Nephron (organoid): ENCODE measurements at regions not wholly inside any gene's neighbourhood (a gene's known extent, or its start where the extent isn't known, plus 50 kb on each side); places are given as distances from the start of the nearest gene placed in this dataset.
"Not testable (repeated sequence)": the region's sequence is repeated elsewhere in the genome, so short reads cannot be mapped to it uniquely, and the experiment has no call there.

Experiments
- H3K27ac Mint-ChIP-seq, 3 experiments: 2 replicates each; pipeline ENCODE4 v1.8.0; 2020; ENCODE audit warnings: mixed read lengths in 3 of 3, mild to moderate bottlenecking in 2 of 3, moderate library complexity in 1 of 3
- H3K27me3 Mint-ChIP-seq: 2 replicates; pipeline ENCODE4 v1.8.0; 2021; ENCODE audit warnings: low read depth, mild to moderate bottlenecking, moderate library complexity, mixed read lengths
- H3K36me3 Mint-ChIP-seq: 2 replicates; pipeline ENCODE4 v1.8.0; 2020; ENCODE audit warnings: low read depth, mixed read lengths
- H3K4me1 Mint-ChIP-seq: 2 replicates; pipeline ENCODE4 v1.8.0; 2020; ENCODE audit warnings: mixed read lengths
- H3K4me3 Mint-ChIP-seq, 3 experiments: 2 replicates each; pipeline ENCODE4 v1.8.0; 2020; ENCODE audit warnings: mild to moderate bottlenecking in 3 of 3, mixed read lengths in 3 of 3, moderate library complexity in 2 of 3
- H3K9me3 Mint-ChIP-seq: 2 replicates; pipeline ENCODE4 v1.8.0; 2020; ENCODE audit warnings: mixed read lengths
- TF ChIP-seq, protein P1 (sequence below), 3 experiments: fragments of 200-600 bp; sonication (generic); IDR thresholded peaks; one replicate each; pipeline ENCODE4 v1.5.0; 2021; ENCODE audit warnings: antibody characterized with exemption in 3 of 3; ENCODE audit not compliant: unreplicated experiment in 3 of 3

DNA sequence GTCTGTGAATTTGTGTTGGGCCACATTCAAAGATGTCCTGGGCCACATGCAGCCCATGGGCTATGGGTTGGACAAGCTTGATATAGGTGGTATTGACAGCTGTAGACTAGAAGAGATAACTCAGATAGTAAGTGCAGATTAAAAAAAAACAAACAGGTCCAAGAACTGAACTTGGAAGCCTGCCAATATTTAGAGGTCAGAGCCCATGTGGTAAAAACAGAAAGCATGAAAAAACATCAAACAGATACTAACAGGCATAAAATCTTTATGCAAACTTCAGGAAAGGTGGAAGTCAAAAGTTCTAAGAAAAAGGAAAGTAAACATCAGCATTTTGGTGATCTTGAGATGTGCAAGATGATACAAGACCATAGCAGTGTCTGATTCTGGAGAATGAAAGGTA is 155.1 kb upstream of the NR4A3 start:
- no peaks in the 10 kb centered on the region for H3K9me3 Mint-ChIP-seq
- no peaks in the 10 kb centered on the region for H3K4me1 Mint-ChIP-seq
- H3K36me3 Mint-ChIP-seq, result no peaks in the 10 kb centered on the region
- TF ChIP-seq, protein P1, sequence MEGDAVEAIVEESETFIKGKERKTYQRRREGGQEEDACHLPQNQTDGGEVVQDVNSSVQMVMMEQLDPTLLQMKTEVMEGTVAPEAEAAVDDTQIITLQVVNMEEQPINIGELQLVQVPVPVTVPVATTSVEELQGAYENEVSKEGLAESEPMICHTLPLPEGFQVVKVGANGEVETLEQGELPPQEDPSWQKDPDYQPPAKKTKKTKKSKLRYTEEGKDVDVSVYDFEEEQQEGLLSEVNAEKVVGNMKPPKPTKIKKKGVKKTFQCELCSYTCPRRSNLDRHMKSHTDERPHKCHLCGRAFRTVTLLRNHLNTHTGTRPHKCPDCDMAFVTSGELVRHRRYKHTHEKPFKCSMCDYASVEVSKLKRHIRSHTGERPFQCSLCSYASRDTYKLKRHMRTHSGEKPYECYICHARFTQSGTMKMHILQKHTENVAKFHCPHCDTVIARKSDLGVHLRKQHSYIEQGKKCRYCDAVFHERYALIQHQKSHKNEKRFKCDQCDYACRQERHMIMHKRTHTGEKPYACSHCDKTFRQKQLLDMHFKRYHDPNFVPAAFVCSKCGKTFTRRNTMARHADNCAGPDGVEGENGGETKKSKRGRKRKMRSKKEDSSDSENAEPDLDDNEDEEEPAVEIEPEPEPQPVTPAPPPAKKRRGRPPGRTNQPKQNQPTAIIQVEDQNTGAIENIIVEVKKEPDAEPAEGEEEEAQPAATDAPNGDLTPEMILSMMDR (IDR thresholded peaks at IDR 0.05; ENCODE audit: unreplicated experiment in 3 of 3), result no peak
- H3K4me3 Mint-ChIP-seq, result no peak overlapping the region
- H3K27ac Mint-ChIP-seq, result no peak overlapping the region
- no peaks in the 10 kb centered on the region for H3K27me3 Mint-ChIP-seq

DNA sequence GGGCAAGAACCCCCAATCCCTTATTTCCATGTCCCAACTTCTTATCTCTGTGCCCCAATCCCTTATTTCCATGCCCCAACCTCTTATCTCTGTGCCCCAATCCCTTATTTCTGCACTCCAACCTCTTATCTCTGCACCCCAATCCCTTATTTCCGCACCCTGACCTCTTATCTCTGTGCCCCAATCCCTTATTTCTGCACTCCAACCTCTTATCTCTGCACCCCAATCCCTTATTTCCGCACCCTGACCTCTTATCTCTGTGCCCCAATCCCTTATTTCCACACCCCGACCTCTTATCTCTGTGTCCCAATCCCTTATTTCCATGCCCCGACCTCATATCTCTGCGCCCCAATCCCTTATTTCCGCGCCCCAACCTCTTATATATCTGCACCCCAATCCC is 150.8 kb upstream of the NR4A3 start:
- H3K4me1 Mint-ChIP-seq, H3K4me3 Mint-ChIP-seq, H3K36me3 Mint-ChIP-seq, H3K9me3 Mint-ChIP-seq, H3K27ac Mint-ChIP-seq, H3K27me3 Mint-ChIP-seq: not testable (repeated sequence)

DNA sequence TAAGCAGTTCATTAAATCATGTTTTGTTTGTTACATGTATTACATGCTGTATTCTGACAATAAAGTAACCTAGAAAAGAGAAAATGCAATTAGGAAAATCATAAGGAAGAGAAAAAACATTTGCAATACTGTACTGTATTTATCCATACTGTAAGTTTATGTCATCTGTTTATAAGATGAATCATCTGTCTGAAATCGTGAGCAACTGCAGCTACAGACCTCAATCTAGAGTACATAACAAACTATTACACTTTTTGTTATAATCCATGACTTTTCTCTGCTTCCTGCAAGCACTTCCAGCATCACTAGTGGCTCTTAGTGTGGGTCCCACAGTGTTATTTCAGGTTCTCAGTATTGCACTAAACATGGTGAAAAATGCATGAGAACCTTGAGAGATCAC is 144.4 kb upstream of the NR4A3 start:
- TF ChIP-seq, protein P1 (IDR thresholded peaks at IDR 0.05; ENCODE audit: unreplicated experiment in 3 of 3), result no peak

DNA sequence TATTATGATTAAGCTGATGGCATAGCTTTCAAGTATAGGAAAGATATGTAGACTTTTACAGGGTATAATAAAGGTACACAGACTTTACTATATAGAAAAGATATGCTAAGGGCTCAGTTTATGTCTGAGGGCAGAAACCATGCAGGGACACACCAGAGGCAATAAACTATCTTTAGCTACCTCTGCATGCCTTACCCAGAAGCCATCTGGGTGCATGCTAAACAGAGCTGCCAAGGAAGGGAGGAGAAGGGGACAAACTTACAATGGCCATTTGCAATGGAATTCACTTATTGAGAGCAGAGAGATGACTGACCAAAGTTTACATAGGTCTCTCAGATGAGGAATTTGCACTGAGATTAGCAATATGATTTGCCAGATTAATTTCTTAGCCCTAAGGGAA is 143.1 kb upstream of the NR4A3 start:
- H3K4me3 Mint-ChIP-seq, result no peak overlapping the region
- H3K27me3 Mint-ChIP-seq, result no peaks in the 10 kb centered on the region
- no peaks in the 10 kb centered on the region for H3K36me3 Mint-ChIP-seq
- peaks cover 12% of the 10 kb centered on the region for H3K9me3 Mint-ChIP-seq
- H3K27ac Mint-ChIP-seq, result no peak overlapping the region
- TF ChIP-seq, protein P1 (IDR thresholded peaks at IDR 0.05; ENCODE audit: unreplicated experiment in 3 of 3), result no peak
- no peaks in the 10 kb centered on the region for H3K4me1 Mint-ChIP-seq

More for the DNA sequence above, 144.4 kb upstream of the NR4A3 start:
- no peaks in the 10 kb centered on the region for H3K4me1 Mint-ChIP-seq
- no peak overlapping the region for H3K27ac Mint-ChIP-seq
- peaks cover 10% of the 10 kb centered on the region for H3K9me3 Mint-ChIP-seq
- no peaks in the 10 kb centered on the region for H3K36me3 Mint-ChIP-seq
- H3K27me3 Mint-ChIP-seq, result no peaks in the 10 kb centered on the region
- H3K4me3 Mint-ChIP-seq, result no peak overlapping the region

DNA sequence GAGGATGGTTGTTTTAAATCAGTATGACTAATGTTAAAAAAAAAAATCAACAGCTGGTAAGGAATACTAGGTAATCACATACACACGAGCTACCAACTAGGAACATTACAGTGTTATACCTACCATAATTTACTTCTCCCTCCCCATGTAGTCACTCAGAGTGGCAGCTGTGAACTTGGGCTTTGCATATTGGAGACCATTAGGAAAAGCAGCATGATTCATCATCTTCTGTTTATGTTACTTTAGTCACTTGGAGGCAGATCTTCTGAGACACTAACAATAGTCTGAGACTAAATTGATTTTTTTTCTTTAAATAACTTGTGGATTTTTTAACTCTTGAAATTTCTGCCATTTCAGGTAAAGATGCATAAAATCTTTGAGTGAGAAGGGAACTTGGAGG is 141.5 kb upstream of the NR4A3 start:
- Mint-ChIP-seq H3K4me3 (no peak overlapping the region), H3K27ac (no peak overlapping the region), H3K27me3 (no peaks in the 10 kb centered on the region), H3K4me1 (no peaks in the 10 kb centered on the region), H3K9me3 (peaks cover 12% of the 10 kb centered on the region), H3K36me3 (no peaks in the 10 kb centered on the region)
- TF ChIP-seq, protein P1 (IDR thresholded peaks at IDR 0.05; ENCODE audit: unreplicated experiment in 3 of 3), result no peak

DNA sequence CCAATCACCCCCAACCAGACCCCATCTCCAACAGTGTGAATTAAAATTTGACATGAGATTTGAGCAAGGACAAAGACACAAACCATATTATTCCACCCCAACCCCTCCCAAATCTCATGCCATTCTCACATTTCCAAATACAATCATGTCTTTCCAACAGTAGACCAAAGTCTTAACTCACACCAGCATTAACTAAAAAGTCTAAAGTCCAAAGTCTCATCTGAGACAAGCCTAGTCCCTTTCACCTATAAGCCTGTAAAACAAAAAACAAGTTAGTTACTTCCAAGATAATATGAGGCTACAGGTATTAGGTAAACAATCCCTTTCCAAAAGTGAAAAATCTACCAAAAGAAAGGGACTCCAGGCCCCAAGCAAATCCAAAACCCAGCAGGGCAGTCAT is 140.6 kb upstream of the NR4A3 start:
- Mint-ChIP-seq H3K9me3 (peaks cover 6% of the 10 kb centered on the region), H3K27ac (no peak overlapping the region), H3K27me3 (peaks cover 2% of the 10 kb centered on the region), H3K4me1 (no peaks in the 10 kb centered on the region), H3K4me3 (no peak overlapping the region), H3K36me3 (no peaks in the 10 kb centered on the region)
- TF ChIP-seq, protein P1 (IDR thresholded peaks at IDR 0.05; ENCODE audit: unreplicated experiment in 3 of 3), result no peak
